Stimulated activated CD8-positive, alpha-beta memory T cell treated with anti-CD3 and anti-CD28 coated beads, Interleukin-15, amount 100 ng/mL, for 48 hours (primary cell): ENCODE measurements at regions not wholly inside any gene's neighbourhood (a gene's known extent, or its start where the extent isn't known, plus 50 kb on each side); places are given as distances from the start of the nearest gene placed in this dataset.

ENCODE experiments used
- DNase-seq, 2 donors: peaks; one replicate each; pipeline ENCODE4 v3.0.0-alpha.2; 2020; ENCODE audit warnings: low read depth in 2 of 2

DNA sequence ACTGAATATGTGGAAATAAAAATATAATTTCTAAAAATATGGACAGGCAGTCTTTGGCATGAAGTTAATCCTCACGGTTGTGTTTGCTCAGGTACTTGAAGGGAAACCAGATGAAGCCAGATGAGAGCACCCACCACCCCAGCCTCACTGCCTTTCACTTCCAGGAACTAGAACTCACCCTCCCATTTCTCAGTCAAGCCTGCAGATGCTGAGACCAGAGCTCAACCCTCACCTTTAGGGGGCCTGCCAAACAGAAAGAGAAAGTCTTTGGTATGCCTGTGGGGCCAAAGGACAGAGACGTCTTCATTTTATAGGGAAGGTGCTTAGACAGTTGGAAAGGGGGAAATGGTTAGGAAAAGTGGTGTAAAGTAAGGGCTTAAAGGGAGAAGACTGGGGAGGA lies 252.8 kb upstream of the PLET1 start:
- DNase-seq = no peak

DNA sequence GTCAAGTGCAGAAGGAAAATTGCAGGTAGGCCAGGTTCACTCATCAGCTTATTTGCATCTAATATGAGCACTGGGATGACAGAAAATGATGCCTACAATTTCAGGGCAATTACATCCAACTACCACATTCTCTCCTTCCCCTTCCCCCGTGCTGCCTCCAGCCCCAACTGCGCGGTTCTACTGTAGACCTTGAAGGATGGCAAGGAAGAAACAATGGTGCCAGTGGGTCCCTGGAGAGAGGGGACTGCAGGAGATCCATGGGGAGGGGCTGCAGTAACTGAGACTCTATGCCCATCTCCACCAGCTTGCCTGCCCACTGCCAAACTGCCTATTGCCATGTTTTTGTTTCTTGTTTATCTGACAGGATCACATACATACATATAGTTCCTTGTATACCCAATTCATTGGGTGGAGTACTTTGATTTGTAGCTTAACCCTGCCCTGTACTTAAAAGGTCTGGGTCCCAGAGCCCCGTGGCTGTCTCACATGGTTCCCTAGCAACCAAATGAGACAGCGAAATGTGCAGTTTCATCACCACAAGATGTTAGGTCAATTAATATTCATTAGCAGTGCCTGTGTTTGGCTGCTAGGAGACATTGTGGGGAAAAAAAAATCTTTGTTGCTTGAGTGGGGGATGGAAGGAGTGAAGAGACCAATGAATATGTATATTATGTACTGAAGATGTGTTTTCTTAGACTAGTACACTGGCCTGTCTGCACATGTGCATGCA lies 253.5 kb upstream of the PLET1 start:
- DNase-seq = no peak

DNA sequence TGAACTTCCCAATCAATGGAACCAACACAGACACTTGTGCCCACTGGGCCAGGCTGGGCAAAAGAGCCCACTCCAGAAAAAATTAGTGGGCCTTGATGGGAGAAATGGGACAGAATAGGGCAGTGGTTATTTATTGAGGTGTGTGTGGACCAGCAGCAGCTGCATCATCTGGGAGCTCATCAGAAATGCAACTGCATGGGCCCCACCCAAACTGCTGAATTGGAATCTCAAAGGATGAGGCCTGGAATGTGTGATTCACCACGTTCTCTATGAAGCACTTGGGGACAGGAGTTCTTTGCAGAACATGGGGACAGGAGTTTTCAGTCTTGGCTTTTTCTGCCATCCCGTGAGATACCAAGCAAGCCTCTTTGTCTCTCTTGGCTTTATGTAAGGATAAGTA lies 255.6 kb upstream of the PLET1 start:
- no peak for DNase-seq

DNA sequence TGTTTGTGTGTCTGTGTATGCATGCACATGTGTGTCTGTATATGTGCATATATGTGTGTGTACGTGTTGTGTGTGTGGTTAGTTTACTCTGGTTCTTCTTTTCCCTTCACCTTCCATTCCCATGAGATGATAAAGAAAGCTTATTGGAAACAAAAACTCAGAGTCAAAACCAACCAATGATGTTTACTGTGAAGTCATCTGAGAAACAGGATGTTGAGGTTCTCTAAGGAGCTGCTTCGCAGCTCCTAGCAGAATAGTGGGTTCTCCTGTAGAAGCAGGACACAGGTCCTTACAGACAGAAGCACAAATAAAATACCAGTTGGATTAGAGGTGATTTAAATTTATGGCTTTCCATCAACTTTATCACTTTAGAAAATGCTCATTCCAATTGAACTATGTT lies 256.1 kb upstream of the PLET1 start:
- DNase-seq = no peak

DNA sequence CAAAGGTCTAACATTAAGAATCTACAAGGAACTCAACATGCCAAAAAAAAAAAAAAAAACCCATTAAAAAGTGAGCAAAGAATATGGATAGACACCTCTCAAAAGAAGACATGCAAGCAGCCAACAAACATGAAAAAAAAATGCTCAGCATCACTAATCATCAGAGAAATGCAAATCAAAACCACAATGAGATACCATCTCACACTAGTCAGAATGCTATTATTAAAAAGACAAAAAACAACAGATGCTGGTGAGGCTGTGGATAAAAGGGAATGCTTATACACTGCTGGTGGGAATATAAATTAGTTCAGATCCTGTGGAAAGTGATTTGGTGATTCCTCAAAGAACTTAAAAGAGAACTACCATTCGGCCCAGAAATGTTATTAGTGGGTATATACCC lies 257.7 kb upstream of the PLET1 start:
- DNase-seq = no peak

DNA sequence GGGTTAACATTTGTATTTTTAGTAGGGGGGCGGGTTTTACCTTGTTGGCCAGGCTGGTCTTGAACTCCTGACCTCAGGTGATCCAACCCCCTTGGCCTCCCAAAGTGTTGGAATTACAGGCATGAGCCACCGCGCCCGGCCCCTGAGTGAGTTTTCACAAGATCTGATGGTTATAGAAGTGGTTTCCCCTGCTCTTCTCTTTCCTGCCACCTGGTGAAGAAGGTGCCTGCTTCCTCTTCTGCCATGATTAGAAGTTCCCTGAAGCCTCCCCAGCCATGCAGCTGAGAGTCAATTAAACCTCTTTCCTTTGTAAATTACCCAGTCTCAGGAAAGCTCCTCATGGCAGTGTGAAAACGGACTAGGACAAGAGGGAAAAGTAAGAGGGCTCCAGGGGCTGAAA lies 259.1 kb upstream of the PLET1 start:
- no peak for DNase-seq

DNA sequence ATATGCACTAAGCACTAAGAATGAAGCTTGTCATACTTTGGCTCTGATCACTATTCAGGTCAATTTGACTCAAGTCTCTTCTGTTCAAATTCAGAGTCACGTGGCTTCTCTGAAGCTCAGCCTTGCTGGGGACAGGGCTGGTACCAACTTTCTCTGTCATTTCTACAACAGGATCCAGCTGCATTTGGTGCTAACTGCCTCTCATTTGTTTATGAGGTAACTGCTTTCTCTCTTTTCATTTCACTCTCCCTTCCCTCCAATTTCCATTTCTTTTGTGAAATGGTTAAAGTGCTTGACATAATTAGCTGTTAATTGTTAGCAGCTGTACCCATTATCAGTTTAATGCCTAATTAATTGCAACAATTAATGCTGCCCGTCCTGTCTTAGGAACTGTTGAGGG lies 259.7 kb upstream of the PLET1 start:
- no peak for DNase-seq

DNA sequence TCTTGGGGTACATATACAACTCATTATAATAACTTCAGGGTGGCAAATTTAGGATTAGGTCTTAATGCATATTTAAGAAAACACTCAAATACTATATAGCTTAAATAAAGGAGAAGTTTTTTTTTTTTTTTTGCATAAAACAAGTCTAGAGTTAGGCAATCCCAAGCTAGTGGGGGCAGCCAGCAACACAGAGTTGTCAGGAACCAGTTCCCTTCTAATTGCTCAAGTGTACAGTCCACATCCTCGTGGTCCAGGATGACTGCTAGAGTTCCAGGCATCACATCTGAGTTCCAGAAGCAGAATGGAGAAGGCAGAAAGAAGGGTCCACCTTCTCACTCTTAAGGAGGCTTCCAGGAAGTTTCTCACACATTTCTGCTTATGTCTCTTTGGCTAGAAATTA lies 261.9 kb upstream of the PLET1 start:
- no peak for DNase-seq

DNA sequence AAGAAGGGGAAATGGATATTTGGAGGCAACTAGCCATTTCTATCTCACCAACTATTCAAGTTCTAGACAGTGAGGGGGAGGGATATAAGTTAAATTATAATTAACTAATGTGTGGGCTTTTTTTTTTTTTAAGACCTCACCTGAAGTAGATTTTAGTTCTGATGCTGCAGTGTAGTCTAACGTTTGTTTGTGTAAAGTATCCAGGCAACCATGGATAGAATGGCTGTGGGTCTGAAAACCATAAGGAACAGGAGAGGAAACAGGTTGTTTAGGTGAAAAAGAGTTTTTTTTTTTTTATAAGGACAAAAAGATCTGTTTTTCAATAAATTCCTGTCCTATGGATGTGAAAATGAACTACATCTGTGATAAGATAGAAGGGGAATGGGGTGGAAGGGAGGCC lies 262.4 kb upstream of the PLET1 start:
- DNase-seq = no peak

DNA sequence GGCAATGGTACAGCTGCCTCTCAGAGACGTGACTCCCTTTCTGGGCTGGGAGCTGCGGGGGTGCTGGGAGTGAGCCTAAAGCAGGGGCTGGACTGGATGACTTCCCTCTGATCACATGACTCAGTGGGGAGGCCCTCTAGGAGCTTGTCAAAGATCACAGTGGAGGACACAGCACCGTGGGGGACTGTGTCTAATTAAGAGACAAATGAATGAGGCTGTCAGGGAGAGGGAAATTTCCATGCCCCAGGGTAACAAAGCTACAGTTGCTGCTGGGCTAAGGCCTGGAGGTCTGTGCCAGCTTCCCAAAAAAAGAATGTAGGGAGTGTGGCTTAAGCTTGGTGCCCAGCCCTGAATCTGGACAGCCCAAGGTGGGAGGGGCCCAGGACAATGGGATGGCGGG lies 262.8 kb upstream of the PLET1 start:
- DNase-seq = no peak

DNA sequence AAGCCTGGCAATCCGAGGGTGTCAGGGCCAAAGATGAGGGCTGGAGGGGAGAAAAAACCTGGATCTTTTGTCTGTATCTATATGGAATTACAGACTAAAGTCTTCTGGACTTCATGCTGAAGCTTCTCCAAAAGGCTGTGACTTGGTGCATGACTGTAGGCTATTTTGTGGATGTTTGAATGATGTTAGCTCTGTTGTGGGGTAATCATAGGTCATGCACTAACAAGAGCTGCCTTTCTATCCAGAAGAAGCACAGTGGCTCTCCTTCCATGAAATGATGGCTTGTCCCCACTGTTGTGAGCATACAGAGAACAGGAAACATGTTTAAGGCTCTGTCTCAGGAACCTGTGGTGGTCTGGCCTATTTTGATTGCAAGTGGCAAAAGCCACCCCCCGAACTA lies 263.3 kb upstream of the PLET1 start:
- no peak for DNase-seq

DNA sequence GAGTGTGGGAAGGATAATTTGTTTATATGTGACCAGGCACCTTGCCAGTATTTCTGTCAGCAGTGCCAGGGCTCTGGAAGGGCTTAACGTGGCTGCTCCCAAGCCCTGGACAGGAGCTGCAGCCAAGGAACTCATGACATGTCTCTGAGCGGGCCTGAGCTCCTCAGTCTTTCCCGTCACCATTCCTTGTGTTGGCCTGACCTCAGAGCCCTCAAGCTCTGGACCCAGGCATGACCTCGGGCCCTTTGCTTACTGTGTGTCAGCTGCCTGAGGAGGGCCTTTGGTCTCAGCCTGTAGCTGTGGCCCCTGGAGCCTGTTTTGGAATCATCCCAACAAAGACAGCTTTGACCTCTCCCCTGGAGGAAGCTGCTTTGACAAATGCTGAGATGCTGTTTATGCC lies 264.1 kb upstream of the PLET1 start:
- no peak for DNase-seq

DNA sequence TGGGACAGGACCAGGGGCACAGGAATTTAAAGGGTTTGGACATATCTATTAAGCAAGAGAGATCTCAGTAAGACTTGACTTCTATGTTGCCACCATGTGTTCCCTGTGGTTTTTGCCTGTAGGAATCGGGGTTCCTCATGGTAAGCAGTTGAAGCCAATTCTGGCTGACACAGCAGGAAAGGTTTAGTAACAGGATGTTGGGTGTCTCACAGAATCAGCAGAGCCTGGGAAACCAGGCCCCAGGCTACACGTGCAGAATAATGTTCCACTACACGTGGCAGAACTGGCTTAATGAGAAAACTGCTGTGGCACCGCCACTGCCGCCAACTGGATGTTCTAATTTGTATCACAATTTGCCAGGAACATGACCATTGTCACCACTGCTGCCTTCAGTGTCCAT lies 264.6 kb upstream of the PLET1 start:
- no peak for DNase-seq

DNA sequence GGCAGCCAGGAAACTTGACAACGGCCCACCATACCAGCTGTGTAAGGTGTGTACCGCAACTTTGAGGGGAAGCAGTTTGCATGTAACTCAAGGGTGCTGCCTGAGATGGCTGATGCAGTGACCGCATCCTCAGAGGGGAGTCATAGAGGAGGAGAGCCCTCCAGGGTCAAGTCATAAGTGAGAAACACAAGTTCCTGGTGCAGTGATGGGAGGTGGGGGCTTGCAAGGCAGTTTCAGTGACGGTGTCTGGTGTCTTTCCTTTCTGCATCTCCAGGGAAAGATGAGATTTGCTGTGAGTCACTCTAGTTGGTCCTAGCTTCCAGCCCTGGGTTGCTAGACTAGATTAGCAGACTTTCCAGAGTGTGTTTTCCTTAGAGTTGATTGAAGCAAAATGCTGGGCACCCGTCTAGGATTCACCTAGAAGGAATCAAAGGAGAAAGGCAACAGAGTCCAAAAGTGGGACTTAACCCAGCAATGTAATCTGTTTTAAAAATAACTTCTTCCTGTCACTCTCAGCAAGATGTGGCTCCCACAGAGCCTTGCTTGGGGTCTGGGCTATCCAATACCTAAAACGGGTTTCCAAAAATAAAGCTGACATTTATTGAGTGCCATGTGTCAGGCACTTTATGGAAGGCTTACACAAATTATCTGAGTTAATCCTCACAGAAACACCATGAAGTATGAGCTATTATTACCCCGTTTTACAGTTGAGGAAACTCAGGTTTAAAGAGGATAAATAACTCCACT lies 265.4 kb upstream of the PLET1 start:
- DNase-seq = peak in 1 of 2 donors; percentile 15

DNA sequence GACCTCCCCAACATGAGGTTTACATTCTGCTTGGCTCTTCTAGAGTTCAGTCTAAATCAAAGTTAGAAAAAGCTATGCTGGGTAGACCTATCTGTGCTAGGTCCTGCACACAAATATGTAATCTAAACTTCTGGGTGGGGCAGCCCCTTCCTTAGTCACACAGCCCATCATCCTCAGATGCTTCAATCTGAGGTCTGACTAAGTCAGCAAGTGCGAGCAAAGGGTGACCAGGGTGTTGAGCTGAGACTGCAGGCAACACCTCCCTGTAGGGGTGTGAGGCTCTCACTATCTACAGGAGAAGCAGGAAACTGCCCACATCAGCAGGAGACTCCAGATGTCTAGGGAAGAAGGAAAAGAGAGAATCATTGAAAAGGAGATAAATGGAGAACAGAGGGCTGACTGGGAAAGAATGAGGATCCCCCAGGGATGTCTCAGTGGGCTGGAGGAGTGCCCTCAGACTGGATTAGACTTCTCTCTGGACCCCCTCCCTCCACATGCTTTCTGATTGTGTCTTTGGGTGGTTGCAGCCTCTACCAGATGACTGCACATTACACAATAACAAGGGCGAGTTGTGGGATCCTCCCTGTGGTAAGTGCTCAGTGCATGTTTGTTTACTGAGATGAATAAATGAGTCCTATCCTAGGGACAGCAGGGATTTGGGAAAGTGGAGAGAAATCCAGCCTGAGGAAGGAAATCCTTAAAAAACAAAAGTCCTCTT lies 266.2 kb upstream of the PLET1 start:
- peak in 1 of 2 donors; percentile 37 for DNase-seq

DNA sequence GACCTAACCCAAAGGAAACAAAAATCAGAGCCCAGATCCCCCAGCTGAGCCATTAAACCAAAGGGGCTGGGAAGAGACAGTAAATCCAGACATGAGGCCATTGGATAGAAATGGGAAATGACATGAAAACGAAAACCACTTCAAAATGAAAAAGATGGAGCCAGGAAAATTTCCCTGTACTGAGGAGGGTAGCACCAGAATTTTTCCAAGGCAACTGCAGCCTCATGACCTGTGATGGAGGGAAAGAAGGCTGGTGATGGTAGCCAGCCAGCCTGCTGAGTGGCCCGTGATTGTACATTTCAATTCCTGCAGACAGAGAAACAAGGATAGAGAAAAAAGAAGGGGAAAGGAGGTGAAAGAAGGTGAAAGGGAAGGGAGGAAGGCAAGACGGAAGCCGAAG lies 268.4 kb upstream of the PLET1 start:
- DNase-seq = no peak

DNA sequence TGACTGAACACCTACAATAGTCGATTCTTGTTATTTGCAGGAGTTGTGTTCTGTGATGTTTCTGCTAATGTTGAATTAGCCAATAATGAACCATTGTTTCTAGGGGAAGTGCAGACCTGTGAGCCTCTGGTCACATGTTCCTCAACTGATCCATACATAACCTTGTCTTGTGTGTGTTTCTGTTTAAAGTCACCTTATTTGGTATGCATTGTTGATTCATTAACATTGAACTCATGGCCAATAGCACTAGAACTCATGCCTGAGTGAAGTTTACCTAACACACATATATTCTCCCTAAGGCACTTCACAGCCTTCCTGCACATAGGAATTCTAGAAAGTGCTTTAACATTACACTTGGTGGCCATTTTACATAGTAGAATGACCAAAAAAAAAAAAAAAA lies 271.8 kb upstream of the PLET1 start:
- no peak for DNase-seq

DNA sequence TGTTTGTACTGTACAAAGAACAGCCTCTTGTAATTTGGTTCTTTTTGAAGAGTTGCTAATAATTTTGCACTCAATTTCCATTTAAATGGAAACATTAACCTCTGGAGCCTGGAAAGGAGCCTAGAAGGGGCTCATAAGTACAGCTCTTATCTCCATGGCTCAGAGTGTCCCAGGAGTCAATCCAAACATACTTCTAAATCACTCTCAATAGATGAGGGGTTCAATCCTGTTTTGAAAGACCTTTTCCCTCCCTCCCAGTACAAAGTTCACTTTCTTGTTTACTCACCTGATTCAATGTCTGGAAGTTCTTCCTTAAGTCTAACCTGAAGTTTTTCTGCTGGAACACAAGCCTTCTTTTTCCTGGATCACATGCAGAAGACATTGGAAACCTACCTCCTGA lies 273.0 kb upstream of the PLET1 start:
- no peak for DNase-seq

DNA sequence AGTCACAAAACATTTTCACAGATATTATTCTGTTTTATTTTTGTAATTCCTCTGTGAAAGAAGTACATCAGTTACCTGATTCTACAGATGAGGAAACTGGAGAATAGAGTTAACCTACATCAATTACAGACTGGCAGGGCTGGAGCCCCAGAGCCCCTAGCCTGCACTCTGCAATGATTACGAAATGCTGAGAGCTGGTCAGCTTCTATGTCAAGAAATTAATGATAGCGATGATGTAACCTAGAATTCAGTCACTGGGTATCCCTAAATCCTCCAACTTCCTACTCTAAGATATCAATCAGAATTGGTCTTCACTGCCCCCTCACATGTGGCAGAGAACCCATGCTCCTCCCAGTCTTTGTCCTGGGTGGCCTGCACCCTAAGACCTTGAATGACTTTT lies 273.5 kb upstream of the PLET1 start:
- no peak for DNase-seq

DNA sequence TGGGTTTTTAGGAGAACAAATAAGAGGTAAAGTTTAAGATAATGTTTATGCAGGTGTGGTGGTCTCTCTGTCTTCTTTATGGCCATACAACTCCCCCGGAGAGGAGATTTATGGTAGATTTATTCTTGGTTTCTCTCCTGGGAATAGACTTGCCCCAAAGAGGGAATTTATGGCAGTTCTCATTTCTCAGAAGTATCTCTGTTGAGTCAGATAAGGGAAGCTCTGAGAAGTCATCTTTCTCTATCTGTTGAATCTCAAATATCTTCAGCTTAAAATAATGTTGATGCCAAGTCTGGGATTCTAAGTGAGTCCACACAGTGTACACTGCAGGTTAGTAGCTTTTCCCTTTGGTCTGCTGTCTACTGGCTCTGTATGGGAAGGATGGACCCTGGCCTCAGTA lies 276.4 kb upstream of the PLET1 start:
- DNase-seq = no peak

DNA sequence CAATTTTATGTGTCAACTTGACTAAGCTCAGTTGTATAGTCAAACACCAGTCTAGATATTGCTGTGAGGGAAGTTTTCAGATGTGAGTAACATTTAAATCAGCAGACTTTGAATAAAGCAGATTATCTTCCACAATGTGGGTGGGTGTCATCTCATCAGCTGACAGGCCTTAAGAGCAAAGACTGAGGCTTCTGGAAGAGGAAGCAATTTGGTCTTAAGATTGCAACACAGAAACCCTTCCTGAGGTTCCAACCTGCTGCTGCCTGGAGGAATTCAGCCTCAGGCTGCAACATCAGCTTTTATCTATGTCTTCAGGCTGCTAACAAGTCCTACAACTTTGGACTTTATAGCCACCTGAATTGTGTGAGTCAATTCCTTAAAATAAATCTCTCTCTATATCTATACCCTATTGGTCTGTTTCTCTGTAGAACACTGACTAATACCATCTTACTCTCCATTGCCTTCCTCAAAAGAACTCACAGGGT lies 277.2 kb upstream of the PLET1 start:
- DNase-seq = no peak

DNA sequence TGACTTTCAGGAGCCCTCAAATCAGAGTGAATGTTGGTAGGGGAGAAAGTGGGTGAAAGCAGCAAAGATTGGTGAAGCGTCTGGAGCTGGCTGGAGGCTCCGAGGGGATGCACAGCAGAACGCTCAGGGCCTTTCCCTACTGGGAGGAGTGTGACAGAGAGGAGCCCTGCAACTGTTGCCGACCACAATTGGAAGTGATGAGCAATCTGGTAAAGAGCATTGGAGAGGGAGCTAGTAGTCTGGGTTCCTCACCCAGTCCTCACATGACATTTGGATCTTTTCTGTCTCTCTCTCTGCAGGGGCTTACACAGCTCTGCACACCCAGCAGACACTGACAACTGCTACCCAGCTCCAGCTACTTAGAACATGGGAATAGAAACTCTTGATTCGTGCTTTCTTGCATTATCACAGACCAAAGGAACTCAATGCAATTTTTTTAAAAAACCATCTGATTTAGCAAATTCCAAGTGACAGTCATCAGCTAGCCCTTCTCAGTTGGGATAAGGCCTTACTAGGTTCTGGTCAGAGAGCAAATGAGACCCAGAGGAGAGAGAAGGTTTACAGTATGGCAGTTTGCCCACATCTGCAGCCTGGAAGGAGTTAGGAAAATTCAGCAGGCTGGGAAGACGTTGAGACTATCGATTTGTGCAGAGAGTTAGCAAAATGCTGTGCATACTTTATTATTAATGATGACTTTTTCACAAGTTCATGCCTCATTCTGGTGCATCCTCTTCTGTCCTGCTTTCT lies 278.0 kb upstream of the PLET1 start:
- DNase-seq = no peak
